GM12891 (cell line): ENCODE measurements at regions not wholly inside any gene's neighbourhood (a gene's known extent, or its start where the extent isn't known, plus 50 kb on each side); places are given as distances from the start of the nearest gene placed in this dataset.

Experiments
- POLR2A ChIP-seq: IDR thresholded peaks from 2 replicates; pipeline ENCODE4 v1.6.1; 2011; ENCODE audit warnings: low read depth, low read length, control low read depth
- POLR2AphosphoS5 ChIP-seq: IDR thresholded peaks from 2 replicates; pipeline ENCODE4 v1.6.1; 2011; ENCODE audit warnings: low read depth, low read length, control low read depth
- POU2F2 ChIP-seq: IDR thresholded peaks from 2 replicates; pipeline ENCODE4 v1.6.1; 2011; ENCODE audit warnings: low read depth, mild to moderate bottlenecking, control low read depth, low read length, moderate library complexity
- SPI1 ChIP-seq: IDR thresholded peaks from 2 replicates; pipeline ENCODE4 v1.6.1; 2011; ENCODE audit warnings: low read depth, low read length, control low read depth
- TAF1 ChIP-seq: IDR thresholded peaks from 2 replicates; pipeline ENCODE4 v1.6.1; 2011; ENCODE audit warnings: low read depth, low read length, control low read depth

GRCh38 chr6:158879180-158879579 lies 60.0 kb upstream of the EZR start:
- no peak for TF ChIP-seq POLR2A
- TF ChIP-seq POLR2AphosphoS5: no peak
- TF ChIP-seq POU2F2: no peak
- no peak for TF ChIP-seq TAF1
- no peak for TF ChIP-seq SPI1
